ENCODE measurements at regions not wholly inside any gene's neighbourhood (a gene's known extent, or its start where the extent isn't known, plus 50 kb on each side); places are given as distances from the start of the nearest gene placed in this dataset.
A peak's percentile ranks its signal among the peaks of the same experiment; 100 is the strongest.
"Not testable (repeated sequence)": the region's sequence is repeated elsewhere in the genome, so short reads cannot be mapped to it uniquely, and the experiment has no call there.

GRCh38 chr2:220789961-220790360, 782.1 kb downstream of the EPHA4 start:
- H3K4me3 ChIP-seq (ENCODE audit: low read length): no peak overlapping the region
- DNase-seq (ENCODE audit: low read depth): peak; percentile 23
- TF ChIP-seq, protein P1, sequence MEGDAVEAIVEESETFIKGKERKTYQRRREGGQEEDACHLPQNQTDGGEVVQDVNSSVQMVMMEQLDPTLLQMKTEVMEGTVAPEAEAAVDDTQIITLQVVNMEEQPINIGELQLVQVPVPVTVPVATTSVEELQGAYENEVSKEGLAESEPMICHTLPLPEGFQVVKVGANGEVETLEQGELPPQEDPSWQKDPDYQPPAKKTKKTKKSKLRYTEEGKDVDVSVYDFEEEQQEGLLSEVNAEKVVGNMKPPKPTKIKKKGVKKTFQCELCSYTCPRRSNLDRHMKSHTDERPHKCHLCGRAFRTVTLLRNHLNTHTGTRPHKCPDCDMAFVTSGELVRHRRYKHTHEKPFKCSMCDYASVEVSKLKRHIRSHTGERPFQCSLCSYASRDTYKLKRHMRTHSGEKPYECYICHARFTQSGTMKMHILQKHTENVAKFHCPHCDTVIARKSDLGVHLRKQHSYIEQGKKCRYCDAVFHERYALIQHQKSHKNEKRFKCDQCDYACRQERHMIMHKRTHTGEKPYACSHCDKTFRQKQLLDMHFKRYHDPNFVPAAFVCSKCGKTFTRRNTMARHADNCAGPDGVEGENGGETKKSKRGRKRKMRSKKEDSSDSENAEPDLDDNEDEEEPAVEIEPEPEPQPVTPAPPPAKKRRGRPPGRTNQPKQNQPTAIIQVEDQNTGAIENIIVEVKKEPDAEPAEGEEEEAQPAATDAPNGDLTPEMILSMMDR (conservative IDR thresholded peaks at IDR 0.05; ENCODE audit: low read length): no peak

GRCh38 chr2:220795705-220796104, 776.4 kb downstream of the EPHA4 start:
- TF ChIP-seq, protein P1 (conservative IDR thresholded peaks at IDR 0.05; ENCODE audit: low read length): no peak
- no peak for DNase-seq (ENCODE audit: low read depth)
- H3K4me3 ChIP-seq (ENCODE audit: low read length): no peak overlapping the region

GRCh38 chr2:220811115-220811514, 761.0 kb downstream of the EPHA4 start:
- TF ChIP-seq, protein P1 (conservative IDR thresholded peaks at IDR 0.05; ENCODE audit: low read length): no peak
- no peak for DNase-seq (ENCODE audit: low read depth)
- H3K4me3 ChIP-seq (ENCODE audit: low read length): no peak overlapping the region

- H3K4me3 ChIP-seq (ENCODE audit: low read length): no peak overlapping the region
- DNase-seq (ENCODE audit: low read depth): no peak
- TF ChIP-seq, protein P1 (conservative IDR thresholded peaks at IDR 0.05; ENCODE audit: low read length): no peak
These were observed 760.0 kb downstream of the EPHA4 start for GRCh38 chr2:220811952-220812570.

DNA sequence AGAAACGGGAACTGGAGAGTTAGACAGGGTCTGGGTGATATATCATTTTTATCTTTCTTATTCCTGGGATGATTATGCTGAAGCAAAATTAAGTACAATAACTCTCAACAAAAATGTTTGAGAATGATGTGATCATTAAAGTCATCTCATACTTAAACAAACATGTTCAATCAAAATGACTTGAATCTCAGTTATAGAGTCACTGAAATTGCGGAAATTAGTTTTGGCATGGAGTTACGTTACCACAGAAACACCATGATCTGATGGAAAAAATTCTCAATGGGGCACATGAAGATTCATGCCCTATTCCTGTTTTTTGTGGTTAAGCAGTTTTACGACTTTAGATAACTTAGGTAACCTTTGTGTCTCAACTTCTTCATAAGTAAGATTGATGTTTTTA, 757.7 kb downstream of the EPHA4 start:
- DNase-seq (ENCODE audit: low read depth): no peak
- H3K4me3 ChIP-seq (ENCODE audit: low read length): no peak overlapping the region
- TF ChIP-seq, protein P1 (conservative IDR thresholded peaks at IDR 0.05; ENCODE audit: low read length): no peak

GRCh38 chr2:220815698-220816097, 756.4 kb downstream of the EPHA4 start:
- TF ChIP-seq, protein P1 (conservative IDR thresholded peaks at IDR 0.05; ENCODE audit: low read length): no peak
- H3K4me3 ChIP-seq (ENCODE audit: low read length): no peak overlapping the region
- DNase-seq (ENCODE audit: low read depth): no peak

DNA sequence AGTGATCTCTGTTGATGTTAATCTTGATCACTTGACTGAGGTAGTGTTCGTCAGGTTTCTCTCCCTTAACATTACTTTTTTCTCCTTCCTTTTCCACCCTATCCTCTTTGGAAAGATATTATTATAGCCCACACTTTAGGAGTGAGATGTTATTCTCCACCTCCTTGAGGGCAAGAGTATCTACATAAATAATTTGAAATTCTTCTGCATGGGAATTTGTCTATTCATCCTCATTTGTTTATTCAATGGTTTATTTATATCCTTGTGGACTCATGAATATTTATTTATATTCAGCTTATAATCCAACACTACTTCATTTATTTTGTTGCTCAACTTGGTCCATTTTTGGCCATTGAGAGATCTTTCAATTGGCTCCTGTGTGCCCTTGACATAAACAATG, 750.4 kb downstream of the EPHA4 start:
- TF ChIP-seq, protein P1 (conservative IDR thresholded peaks at IDR 0.05; ENCODE audit: low read length): no peak
- no peak overlapping the region for H3K4me3 ChIP-seq (ENCODE audit: low read length)
- DNase-seq (ENCODE audit: low read depth): no peak

- not testable (repeated sequence) for H3K4me3 ChIP-seq (ENCODE audit: low read length); DNase-seq (ENCODE audit: low read depth)
These were observed 748.5 kb downstream of the EPHA4 start for GRCh38 chr2:220823590-220823989.

Data from AG10803 (cell line).